ENCODE measurements at regions not wholly inside any gene's neighbourhood (a gene's known extent, or its start where the extent isn't known, plus 50 kb on each side); places are given as distances from the start of the nearest gene placed in this dataset.

- H3K4me3 Mint-ChIP-seq = no peak overlapping the region
- peaks cover 4% of the 10 kb centered on the region for H3K4me1 Mint-ChIP-seq
- H3K9me3 Mint-ChIP-seq = no peaks in the 10 kb centered on the region
- DNase-seq = no peak
- no peaks in the 10 kb centered on the region for H3K36me3 Mint-ChIP-seq
- H3K27me3 Mint-ChIP-seq = peaks cover 14% of the 10 kb centered on the region
- no peak overlapping the region for H3K27ac Mint-ChIP-seq
These were observed 115.0 kb downstream of the NAV1 start for GRCh38 chr1:201653883-201654282.

GRCh38 chr1:201655243-201655642 lies 116.3 kb downstream of the NAV1 start:
- Mint-ChIP-seq H3K27me3 (peaks cover 6% of the 10 kb centered on the region), H3K4me3 (no peak overlapping the region), H3K27ac (no peak overlapping the region), H3K9me3 (no peaks in the 10 kb centered on the region), H3K4me1 (peaks cover 4% of the 10 kb centered on the region), H3K36me3 (no peaks in the 10 kb centered on the region)
- no peak for DNase-seq

- Mint-ChIP-seq H3K36me3 (no peaks in the 10 kb centered on the region), H3K27ac (no peak overlapping the region), H3K9me3 (no peaks in the 10 kb centered on the region), H3K27me3 (no peaks in the 10 kb centered on the region), H3K4me1 (peaks cover 4% of the 10 kb centered on the region), H3K4me3 (no peak overlapping the region)
- DNase-seq = no peak
These were observed 117.0 kb downstream of the NAV1 start for GRCh38 chr1:201655910-201656309.

GRCh38 chr1:201656311-201657032 lies 117.5 kb downstream of the NAV1 start:
- Mint-ChIP-seq H3K4me1 (peaks cover 4% of the 10 kb centered on the region), H3K27ac (no peak overlapping the region), H3K4me3 (no peak overlapping the region), H3K36me3 (no peaks in the 10 kb centered on the region), H3K27me3 (no peaks in the 10 kb centered on the region), H3K9me3 (no peaks in the 10 kb centered on the region)
- no peak for DNase-seq

- Mint-ChIP-seq H3K9me3 (no peaks in the 10 kb centered on the region), H3K36me3 (no peaks in the 10 kb centered on the region), H3K4me1 (no peaks in the 10 kb centered on the region), H3K27me3 (no peaks in the 10 kb centered on the region), H3K27ac (no peak overlapping the region), H3K4me3 (no peak overlapping the region)
- DNase-seq = no peak
These were observed 120.6 kb downstream of the NAV1 start for GRCh38 chr1:201659572-201659971.

- no peak overlapping the region for H3K27ac Mint-ChIP-seq
- H3K36me3 Mint-ChIP-seq = no peaks in the 10 kb centered on the region
- no peak for DNase-seq
- no peaks in the 10 kb centered on the region for H3K9me3 Mint-ChIP-seq
- no peaks in the 10 kb centered on the region for H3K4me1 Mint-ChIP-seq
- H3K4me3 Mint-ChIP-seq = no peak overlapping the region
- H3K27me3 Mint-ChIP-seq = no peaks in the 10 kb centered on the region
These were observed 122.2 kb downstream of the NAV1 start for GRCh38 chr1:201660931-201661822.

- Mint-ChIP-seq H3K27me3 (no peaks in the 10 kb centered on the region), H3K4me1 (no peaks in the 10 kb centered on the region), H3K36me3 (no peaks in the 10 kb centered on the region), H3K27ac (no peak overlapping the region), H3K9me3 (no peaks in the 10 kb centered on the region), H3K4me3 (no peak overlapping the region)
- no peak for DNase-seq
These were observed 123.0 kb downstream of the NAV1 start for GRCh38 chr1:201661823-201662359.

- H3K9me3 Mint-ChIP-seq = no peaks in the 10 kb centered on the region
- no peaks in the 10 kb centered on the region for H3K27me3 Mint-ChIP-seq
- DNase-seq = no peak
- H3K4me3 Mint-ChIP-seq = no peak overlapping the region
- no peak overlapping the region for H3K27ac Mint-ChIP-seq
- H3K36me3 Mint-ChIP-seq = no peaks in the 10 kb centered on the region
- no peaks in the 10 kb centered on the region for H3K4me1 Mint-ChIP-seq
These were observed 123.7 kb downstream of the NAV1 start for GRCh38 chr1:201662646-201663045.

- no peak for DNase-seq
- H3K9me3 Mint-ChIP-seq = no peaks in the 10 kb centered on the region
- no peaks in the 10 kb centered on the region for H3K36me3 Mint-ChIP-seq
- no peak overlapping the region for H3K4me3 Mint-ChIP-seq
- no peaks in the 10 kb centered on the region for H3K4me1 Mint-ChIP-seq
- no peaks in the 10 kb centered on the region for H3K27me3 Mint-ChIP-seq
- H3K27ac Mint-ChIP-seq = no peak overlapping the region
These were observed 124.7 kb downstream of the NAV1 start for GRCh38 chr1:201663491-201664113.

GRCh38 chr1:201665036-201665435 lies 126.1 kb downstream of the NAV1 start:
- Mint-ChIP-seq H3K27me3 (no peaks in the 10 kb centered on the region), H3K4me3 (no peak overlapping the region), H3K9me3 (no peaks in the 10 kb centered on the region), H3K4me1 (no peaks in the 10 kb centered on the region), H3K27ac (no peak overlapping the region), H3K36me3 (no peaks in the 10 kb centered on the region)
- no peak for DNase-seq

GRCh38 chr1:201666102-201666501 lies 127.2 kb downstream of the NAV1 start:
- no peak for DNase-seq
- no peaks in the 10 kb centered on the region for H3K36me3 Mint-ChIP-seq
- H3K4me3 Mint-ChIP-seq = no peak overlapping the region
- H3K27ac Mint-ChIP-seq = no peak overlapping the region
- H3K27me3 Mint-ChIP-seq = no peaks in the 10 kb centered on the region
- no peaks in the 10 kb centered on the region for H3K9me3 Mint-ChIP-seq
- no peaks in the 10 kb centered on the region for H3K4me1 Mint-ChIP-seq

- Mint-ChIP-seq H3K4me1 (no peaks in the 10 kb centered on the region), H3K9me3 (no peaks in the 10 kb centered on the region), H3K36me3 (no peaks in the 10 kb centered on the region), H3K27me3 (no peaks in the 10 kb centered on the region), H3K27ac (no peak overlapping the region), H3K4me3 (no peak overlapping the region)
- no peak for DNase-seq
These were observed 127.7 kb downstream of the NAV1 start for GRCh38 chr1:201666645-201667044.

GRCh38 chr1:201667479-201667878 lies 128.6 kb downstream of the NAV1 start:
- no peaks in the 10 kb centered on the region for H3K4me1 Mint-ChIP-seq
- H3K36me3 Mint-ChIP-seq = no peaks in the 10 kb centered on the region
- H3K27me3 Mint-ChIP-seq = no peaks in the 10 kb centered on the region
- H3K27ac Mint-ChIP-seq = no peak overlapping the region
- no peak overlapping the region for H3K4me3 Mint-ChIP-seq
- no peak for DNase-seq
- no peaks in the 10 kb centered on the region for H3K9me3 Mint-ChIP-seq

- no peak for DNase-seq
- Mint-ChIP-seq H3K9me3 (no peaks in the 10 kb centered on the region), H3K4me3 (no peak overlapping the region), H3K4me1 (peaks cover 2% of the 10 kb centered on the region), H3K27me3 (no peaks in the 10 kb centered on the region), H3K27ac (no peak overlapping the region), H3K36me3 (no peaks in the 10 kb centered on the region)
These were observed 131.6 kb downstream of the NAV1 start for GRCh38 chr1:201670517-201670916.

GRCh38 chr1:201672685-201673084 lies 133.8 kb downstream of the NAV1 start:
- Mint-ChIP-seq H3K4me1 (peaks cover 2% of the 10 kb centered on the region), H3K9me3 (no peaks in the 10 kb centered on the region), H3K27ac (no peak overlapping the region), H3K4me3 (no peak overlapping the region), H3K27me3 (no peaks in the 10 kb centered on the region), H3K36me3 (no peaks in the 10 kb centered on the region)
- no peak for DNase-seq

Measured in activated naive CD8-positive, alpha-beta T cell treated with anti-CD3 and anti-CD28 coated beads for 36 hours (primary cell).